HS-5 (cell line): ENCODE measurements at regions not wholly inside any gene's neighbourhood (a gene's known extent, or its start where the extent isn't known, plus 50 kb on each side); places are given as distances from the start of the nearest gene placed in this dataset.
A peak's percentile ranks its signal among the peaks of the same experiment; 100 is the strongest.

Source experiments
- DNase-seq: peaks from one replicate; pipeline ENCODE4 v3.0.0-alpha.2; 2012; ENCODE audit warnings: low read depth

DNA sequence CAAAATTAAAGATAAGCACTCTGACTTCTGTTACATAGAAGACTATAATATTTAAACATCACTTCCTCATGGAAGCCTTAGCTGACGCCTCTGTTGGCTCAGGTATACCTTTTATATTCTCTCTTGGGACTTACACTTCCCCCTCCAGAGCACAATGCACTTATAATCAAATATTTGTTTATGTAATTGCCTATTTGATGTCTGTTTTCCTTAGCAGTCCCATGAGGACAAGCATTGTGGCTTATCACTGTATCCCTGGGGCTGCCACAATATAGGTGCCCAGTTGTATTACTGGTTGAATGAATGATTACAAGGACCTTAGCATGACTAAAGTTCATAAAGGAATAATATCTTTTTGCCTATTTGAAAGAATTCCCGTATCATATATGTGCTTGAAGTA lies 186.7 kb upstream of the VGLL2 start:
- DNase-seq = no peak

DNA sequence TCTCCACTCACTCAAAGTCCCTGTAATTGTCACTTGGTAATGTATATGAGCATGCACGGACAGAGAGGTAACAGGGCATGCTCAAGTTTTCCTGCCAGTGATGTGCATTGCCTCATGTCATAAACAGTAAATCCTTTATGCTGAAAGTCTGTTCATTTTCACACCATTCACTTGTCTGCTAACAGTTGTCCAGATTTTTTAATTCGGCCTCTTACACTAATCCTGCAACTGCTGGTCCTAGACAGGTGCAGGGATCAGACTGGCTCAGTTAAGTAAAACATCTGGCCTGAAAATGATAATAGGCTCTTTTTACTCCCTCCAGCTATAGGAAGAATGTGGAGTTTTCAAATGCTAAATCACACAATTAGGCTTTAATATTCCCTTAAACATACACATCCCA lies 185.4 kb upstream of the VGLL2 start:
- DNase-seq = no peak

DNA sequence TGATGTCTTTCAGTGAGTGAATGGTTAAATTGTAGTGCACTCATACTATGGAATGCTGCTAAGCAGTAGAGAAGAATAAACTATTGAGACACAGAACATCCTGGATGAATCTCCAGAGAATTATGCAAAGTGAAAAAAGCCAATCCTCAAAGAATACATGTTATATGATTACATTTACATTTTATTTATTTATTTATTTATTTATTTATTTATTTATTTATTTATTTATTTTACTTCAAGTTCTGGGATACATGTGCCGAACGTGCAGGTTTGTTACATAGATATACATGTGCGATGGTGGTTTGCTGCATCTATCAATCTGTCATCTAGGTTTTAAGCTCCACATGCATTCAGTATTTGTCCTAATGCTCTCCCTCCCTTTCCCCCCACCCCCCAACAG lies 175.8 kb upstream of the VGLL2 start:
- DNase-seq = no peak

DNA sequence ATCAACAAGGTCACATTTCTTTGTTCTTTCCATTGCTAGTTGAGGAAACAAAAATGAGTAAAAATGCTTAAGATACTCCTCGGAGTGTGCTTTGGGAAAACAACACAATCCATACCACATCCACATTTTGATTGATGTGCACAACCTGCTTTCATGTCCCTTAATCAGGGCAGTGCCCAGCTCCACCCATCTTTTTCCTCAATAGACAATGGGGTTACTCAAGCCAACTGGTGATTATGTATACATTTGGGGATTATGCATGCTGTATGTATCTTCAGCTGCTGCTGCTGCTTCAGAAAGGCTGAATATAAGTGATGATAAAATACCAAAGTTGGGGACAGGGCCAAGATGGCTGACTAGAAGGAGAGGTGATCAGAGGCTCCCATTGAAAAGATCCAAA lies 155.2 kb upstream of the VGLL2 start:
- DNase-seq = no peak

DNA sequence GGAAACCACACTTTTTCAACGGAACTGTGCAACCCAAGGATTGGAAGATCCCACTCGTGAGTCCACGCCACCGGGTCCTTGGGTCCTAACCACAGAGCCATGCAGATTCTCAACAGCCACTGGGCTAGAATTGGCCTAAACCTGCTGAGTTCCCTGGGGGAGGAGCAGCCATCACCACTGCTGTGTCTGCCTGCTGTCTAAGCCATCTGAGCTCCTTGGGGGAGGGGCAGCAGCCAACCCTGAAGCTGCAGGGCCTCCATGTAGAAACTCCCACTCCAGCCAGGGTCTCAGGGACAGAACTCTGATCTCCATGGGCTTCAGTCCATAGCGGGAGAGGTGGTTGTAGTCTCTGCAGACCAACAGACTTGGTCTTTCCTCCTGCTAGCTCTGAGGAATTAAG lies 154.6 kb upstream of the VGLL2 start:
- no peak for DNase-seq

DNA sequence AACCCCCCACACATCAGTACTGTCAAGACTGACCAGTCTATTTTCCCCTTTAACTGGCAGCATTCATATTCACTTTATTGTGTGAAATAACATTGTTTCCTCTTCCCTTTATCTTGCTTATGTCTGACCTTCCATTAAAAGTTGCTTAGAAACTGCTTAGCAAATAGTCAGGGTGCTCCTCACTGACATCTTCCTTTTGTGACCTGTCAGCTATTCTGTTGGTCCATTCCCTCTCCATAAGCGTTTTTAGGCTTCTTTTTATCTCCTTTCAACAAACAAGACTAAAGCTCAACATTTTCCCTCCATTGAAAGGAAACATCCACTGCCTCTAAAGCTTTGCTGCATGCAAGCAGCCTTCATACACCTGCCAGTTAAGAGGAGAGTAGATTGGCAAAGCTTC lies 147.7 kb upstream of the VGLL2 start:
- DNase-seq = no peak

DNA sequence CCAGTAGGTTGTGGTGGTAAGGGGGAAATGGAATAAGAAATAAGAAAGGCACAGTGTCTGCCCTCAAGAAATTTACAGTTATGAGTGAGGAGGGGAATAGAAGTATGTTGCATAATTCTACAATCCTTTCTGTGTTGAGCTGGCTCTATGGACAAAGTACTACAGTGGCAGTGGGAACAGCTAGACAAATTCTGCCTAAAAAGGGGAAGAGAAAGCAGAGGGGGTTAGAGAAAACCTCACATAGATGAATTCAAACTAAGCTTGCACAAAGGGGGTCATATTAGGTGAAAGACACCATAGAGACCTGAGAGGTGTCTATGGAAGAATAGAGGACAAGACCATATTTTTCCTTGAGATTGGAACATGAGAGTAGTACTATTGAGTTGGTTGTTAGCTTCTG lies 146.9 kb upstream of the VGLL2 start:
- DNase-seq = no peak

DNA sequence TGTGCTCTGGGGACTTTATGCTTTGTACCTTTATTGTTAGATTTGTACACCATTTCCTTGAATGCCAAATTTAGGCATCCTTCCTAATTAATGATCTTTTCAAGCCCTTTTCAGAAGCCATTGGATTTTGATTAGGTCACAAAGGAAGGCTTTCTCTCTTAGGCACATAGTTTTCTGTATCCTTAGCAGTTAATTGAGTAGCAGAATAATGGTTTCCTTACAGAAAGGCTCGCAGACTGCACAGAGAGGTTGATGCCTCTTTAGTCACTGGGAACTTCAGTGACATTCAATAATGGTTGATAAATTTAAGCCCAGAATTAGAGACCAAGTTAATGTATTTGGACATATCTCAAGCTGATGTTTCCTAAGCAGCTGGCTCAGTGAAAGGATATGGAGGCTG lies 139.1 kb upstream of the VGLL2 start:
- no peak for DNase-seq

DNA sequence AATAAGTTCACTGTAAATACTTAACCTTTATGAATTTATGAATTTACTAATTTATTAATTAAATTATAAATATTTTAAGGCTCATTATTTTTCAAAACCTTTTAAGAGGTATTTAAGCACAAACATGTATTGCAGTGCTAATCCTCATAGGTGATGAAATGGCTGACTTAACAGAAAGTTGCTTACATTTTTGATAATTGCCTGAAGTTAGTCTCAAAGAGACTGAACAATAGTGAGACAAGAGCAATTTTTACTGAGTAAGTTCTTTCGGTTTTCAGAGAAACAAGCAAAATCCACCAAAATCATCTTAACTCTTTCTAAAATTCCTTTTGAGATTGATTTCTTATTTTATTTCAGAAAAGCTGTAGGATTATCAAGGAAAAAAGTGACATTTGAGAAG lies 137.3 kb upstream of the VGLL2 start:
- no peak for DNase-seq

DNA sequence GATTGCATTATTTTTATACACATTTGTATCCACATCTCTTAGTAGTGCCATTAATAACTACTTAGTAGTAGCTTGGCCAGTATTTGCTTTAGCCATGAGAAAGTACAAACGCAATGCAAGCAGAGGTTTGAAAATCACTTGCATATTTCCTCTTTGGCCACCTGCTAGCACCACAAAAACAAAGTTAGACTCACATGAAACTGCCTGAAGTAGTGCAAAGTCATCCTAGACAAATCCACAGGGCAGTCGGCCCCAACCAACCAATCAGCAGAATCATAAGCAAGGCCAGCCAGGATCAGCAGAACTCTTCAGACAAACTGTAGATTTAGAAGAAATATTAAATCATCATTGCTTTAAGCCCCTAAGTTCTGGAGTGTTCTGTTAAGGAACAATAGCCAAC lies 135.2 kb upstream of the VGLL2 start:
- DNase-seq = no peak

DNA sequence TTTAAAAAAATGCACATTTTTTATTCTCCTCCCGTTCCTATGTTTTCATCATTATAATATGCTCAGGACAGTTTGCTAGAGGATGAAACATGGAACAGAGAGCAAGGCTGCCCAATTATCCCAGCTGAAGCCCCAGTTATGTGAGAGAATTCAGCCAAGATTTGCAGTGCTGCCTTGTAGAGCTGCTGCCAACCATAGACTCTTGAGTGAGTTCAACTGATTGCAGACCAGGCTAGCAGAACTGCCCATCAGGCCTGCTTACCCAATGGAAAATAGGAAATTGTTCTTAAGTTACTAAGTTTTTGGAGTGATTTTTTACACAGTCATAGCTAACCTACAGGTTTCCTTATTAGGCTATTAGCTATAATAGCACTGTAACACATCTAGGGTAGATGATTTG lies 128.7 kb upstream of the VGLL2 start:
- no peak for DNase-seq

DNA sequence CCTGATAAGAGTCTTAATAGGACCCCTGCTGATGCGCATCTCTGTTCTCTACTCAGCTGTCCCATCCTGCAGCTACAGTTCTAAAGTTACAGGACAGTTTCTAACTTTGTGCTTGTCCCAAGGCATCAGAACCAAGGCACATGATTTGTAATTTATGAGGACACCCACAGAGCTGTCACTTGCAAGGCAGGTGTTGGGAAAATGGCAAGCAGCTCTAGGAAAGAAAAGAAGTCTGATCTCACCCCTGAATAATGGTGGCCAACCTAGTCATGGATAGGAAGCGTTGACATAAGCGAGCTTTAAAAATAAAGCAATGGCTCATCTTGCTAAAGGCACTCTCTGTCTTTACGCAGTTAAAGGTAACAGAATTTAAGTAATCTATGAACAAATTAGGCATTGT lies 127.6 kb upstream of the VGLL2 start:
- no peak for DNase-seq

DNA sequence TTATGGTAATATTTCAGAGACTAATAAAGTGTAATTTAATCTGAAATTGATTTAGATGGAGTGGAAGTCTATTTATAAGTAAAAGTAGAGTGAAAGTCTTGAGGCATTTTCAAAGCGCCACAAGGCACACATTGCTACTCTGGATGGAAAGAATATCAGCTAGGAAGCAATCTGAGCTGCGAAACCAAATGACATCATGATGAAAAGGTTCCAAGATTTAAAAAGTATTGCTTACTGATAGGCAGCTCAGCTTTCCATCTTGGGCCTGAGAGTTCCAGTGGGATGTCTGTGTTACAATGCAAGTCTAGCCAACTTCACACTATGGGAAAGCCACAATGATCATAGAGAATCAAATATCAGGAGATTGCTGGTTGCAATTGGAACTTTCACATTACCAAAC lies 126.9 kb upstream of the VGLL2 start:
- no peak for DNase-seq

DNA sequence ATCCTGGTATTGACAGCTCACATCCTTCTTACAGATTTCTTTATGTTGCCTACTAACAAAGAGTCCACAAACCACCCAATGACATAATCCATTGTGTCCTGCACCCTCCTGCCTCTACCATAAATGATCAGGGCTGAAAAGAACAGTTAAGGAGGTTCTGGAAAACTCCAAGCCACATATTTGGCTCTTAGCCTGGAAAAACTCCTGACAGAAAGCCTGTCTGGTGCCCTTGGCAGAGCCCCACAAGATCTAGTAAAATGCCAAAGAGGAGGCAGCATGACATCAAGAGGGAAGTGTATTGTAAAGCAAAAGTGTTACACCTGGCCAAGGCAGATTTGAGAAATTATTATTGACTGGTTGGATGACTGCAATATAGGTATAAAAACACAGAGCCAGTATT lies 126.4 kb upstream of the VGLL2 start:
- DNase-seq = no peak

DNA sequence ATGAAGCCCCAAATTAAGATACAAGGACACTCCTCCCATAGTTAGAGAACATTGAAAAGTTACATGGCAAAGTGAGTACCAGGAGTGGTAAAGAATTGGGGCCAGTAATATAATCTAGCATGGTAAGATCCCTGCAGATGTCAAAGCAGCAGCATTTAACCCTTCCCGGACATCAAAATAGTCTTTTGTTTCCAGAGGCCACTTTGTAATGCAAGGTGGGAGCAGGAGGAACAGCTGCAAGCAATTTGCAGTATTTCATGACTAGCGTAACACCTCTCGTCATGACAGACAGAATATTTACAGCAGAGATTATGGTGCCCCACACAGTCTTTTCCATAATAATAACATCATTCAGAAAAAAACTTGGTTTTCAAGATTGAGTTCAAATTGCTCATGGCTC lies 123.2 kb upstream of the VGLL2 start:
- DNase-seq = no peak

DNA sequence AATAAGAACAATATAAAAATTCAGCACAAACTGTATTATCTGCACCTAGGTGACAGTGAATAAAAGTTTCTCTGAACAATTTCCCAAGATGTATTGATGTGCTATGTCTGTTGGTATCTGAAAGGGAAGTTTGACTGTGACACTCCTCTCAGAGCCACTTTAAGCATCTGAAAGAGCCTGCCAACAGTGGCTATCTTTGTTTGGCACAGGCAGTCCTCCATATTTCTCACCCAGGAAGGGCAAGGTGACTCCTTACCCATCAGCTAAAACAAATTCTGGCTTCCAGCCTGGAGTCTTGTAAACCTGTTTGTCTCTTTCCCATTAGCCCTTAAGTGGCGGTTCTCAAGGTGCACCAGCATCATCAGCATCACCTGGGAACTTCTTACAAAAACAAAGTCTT lies 122.4 kb upstream of the VGLL2 start:
- no peak for DNase-seq

DNA sequence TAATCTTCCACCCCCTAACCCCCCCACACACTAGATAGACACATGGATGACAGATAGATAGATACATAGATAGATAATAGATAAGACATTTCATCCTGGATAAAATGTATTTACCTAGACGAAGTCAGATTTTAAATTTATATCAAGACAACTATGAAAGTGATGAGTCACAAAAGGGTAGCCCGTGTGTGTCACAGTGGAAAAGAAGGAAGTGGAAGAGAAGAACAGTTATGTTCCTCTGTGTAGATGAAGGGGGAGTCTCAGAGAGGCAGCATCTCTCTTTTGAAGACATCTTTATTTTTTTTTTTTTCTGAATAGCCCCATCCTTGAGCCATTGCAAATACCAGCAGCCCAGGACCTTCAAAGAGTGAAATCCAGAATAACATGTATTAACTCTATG lies 121.7 kb upstream of the VGLL2 start:
- DNase-seq = no peak

DNA sequence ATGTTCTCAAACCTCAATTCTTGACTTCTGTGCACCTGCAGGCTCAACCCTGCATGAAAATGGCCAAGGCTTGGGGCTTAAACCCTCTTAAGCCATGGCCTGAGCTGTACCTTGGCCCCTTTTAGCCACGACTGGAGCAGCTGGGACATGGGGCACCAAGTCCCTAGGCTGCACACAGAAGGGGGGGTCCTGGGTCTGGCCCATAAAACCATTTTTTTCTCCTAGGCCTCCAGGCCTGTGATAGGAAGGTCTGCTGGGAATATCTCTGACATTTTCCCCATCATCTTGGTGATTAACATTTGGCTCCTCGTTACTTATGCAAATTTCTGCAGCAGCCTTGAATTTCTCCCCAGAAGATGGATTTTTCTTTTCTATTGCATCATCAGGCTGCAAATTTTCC lies 119.4 kb upstream of the VGLL2 start:
- DNase-seq = no peak

DNA sequence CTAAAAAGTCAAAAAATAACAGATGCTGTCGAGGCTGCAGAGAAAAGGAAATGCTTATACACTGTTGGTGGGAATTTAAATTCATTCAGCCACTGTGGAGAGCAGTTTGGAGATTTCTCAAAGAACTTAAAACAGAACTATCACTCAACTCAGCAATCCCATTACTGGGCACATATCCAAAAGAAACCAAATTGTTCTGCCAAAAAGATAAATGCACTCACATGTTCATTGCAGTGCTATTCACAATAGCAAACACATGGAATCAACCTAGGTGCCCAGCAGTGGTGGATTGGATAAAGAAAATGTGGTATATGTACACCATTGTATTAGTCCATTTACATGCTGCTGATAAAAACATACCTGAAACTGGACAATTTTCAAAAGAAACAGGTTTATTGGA lies 116.0 kb upstream of the VGLL2 start:
- no peak for DNase-seq

DNA sequence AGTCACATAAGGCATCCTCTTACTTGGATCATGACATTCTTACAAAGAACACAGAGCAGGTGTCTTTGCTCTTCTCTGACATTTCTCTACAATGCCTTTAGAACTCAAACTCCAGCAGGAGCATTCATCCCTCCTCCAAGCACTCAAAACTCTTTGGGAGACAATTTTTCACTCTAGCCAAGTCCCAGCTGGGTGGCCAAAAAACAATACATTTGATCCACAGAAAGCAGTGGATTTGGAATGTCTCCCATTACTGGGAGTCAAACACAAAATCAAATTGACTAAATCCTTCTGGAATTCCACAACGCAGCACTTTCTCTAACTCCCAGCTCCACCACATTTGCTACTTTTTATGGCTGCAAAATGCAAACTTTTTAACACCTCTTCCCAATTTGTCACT lies 108.6 kb upstream of the VGLL2 start:
- no peak for DNase-seq

DNA sequence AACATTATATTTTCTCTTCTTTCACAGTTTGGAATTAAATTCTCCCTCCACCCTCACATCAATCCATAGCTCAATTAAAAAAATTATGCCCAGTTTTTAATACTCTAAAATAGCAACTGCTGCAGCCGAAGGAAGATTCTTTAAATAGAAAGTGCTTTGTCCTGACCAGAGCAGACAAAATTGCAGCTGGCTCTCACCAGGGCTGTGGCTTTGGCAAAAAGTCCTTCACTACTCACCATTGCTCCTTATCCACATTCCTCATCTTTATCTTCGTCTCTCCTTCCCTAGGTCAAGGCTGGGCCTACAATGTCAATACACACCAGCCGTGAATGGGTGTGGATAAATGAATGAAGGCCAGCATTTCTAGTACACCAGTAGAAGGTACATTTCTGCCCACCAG lies 107.9 kb upstream of the VGLL2 start:
- DNase-seq = no peak

DNA sequence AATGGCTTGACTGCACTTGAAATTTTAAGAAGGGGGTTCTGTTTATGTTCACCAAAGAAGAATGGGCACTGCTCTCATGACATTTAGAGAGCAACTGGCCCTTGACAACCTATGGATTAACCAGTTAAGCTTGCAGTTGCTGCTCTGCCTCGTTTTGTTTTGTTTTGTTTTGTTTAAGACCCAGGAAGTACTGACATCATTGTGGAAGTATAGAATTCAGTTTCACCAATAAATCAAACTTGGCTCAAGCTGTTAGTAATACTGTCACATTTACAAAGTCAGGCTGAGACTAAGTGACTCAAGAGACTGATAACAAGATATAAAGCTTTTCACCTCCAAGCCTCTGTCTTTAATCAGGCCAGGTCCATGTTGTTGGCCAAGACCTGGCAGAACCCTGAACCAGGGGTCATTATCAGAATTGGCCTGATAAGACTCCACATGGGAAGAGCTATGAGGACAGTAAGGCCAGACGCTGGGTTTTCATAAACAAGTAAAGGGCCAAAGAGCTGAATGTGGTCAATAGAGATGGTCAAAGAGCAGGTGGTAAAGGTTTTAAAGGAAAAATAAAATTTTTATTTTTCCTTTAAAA lies 99.4 kb upstream of the VGLL2 start:
- DNase-seq = no peak

DNA sequence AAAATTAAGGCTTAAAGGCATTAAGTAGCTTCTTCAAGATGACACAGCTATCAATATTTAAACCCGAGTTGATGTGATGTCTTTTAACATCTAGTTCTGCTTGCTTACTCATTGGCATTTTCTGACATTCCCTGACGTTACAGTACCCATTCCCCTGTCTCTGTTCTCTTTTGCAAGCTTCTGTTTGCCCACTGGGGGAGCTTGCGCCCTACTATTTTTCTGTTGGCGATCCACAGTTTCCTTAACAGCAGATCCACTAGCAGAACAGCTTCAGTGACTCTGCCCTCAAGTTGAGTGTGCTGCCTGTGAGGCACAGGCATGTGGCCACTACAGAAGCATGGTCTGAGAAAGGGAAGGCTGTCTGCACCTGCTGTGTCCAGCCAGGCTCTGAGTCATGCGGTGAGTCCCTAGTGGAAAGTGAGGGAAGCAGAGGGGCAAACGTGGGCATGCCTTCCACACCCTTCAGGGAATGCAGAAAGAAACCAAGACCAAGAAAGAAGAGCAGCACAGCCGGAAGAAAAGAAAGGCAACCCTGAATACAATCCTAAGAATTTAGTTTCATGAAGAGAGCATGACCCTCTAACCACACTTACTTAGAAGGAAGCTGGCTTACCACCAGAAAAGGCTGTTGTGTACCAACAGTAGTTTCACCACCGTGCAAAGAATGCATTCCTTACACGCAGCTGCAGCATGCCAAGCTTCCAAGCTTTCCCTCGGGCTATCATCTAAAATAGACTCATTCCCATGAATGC lies 97.7 kb upstream of the VGLL2 start:
- DNase-seq = peak; percentile 70

DNA sequence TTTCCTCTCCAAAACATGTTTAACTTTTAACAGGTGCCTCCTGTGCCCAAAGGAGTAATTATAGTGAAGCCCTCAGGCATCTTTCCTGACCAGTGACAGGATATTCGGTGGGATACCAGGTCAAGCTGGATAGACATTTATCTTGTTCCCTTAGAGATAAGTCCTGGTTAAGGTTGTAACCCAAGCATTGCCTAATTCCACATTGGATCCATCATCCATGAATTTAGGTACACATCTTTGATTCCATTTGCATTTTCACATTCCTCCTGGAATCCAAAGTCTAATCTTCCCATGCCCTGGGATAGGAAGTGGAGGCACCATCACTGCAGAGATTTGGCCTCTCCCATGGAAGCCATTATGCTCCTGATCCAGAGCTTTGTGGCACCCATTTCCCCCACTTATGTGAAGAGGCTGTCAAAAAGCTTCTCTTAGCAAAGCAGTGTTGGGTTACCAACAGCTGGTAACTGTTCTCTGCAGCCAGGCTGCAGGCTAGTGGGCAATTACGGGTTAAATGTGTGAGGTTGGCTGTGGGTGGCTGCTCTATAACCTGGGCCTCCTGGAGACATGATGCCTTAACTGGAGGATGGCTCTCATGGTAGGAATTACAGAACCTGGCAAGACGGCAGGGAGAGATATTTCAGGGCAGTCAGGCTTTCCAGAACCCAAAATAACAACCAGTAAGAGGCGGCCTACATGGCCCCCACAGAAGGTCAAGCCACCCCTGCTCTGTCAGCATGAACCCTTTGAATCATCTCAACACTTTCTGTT lies 96.9 kb upstream of the VGLL2 start:
- DNase-seq = no peak
